NT2/D1 (cell line): ENCODE measurements at regions not wholly inside any gene's neighbourhood (a gene's known extent, or its start where the extent isn't known, plus 50 kb on each side); places are given as distances from the start of the nearest gene placed in this dataset.

Experiments used
- YY1 ChIP-seq: IDR thresholded peaks from 2 replicates; pipeline ENCODE4 v1.6.1; 2011; ENCODE audit not compliant: insufficient read length, insufficient read depth
- ZNF274 ChIP-seq: IDR thresholded peaks from 2 replicates; pipeline ENCODE4 v1.6.1; 2011; ENCODE audit warnings: mild to moderate bottlenecking, low read depth, low read length

GRCh38 chr16:51201604-51202003 lies 50.5 kb upstream of the SALL1 start:
- TF ChIP-seq YY1: no peak
- peak; percentile 55 for TF ChIP-seq ZNF274
